HCT116 (cell line): ENCODE measurements at regions not wholly inside any gene's neighbourhood (a gene's known extent, or its start where the extent isn't known, plus 50 kb on each side); places are given as distances from the start of the nearest gene placed in this dataset.

Experiments used
- ATAC-seq: fragments of 200-7000 bp; cut with Tn5 transposase; 2 replicates; pipeline ENCODE4 v1.9.1; 2020; ENCODE audit warnings: mild to moderate bottlenecking, moderate library complexity
- BruUV-seq: library from RNA; stranded (reverse); fragments of 400-500 nt; replicated peaks from 2 replicates; lab custom pipeline; 2021; lab: Mats Ljungman, UMichigan
- CTCF ChIA-PET: fragments of 300-600 bp; sonication (Branson Sonifier 250); formaldehyde crosslinking; loops from one replicate; lab custom pipeline; 2021; ENCODE audit warnings: antibody characterized with exemption; lab: Charles Lee
- POLR2A ChIA-PET: fragments of 300-600, 350-600 bp; sonication (Branson Sonifier 250); formaldehyde crosslinking; loops from one replicate; lab custom pipeline; 2021; ENCODE audit warnings: antibody characterized with exemption; lab: Charles Lee
- RAD21 ChIA-PET, 2 experiments: fragments of 300-600 bp; sonication (Branson Sonifier 250); formaldehyde crosslinking; loops; one replicate each; lab custom pipeline; 2023; ENCODE audit warnings: low total read pairs in 2 of 2; ENCODE audit not compliant: uncharacterized antibody in 2 of 2, unreplicated experiment in 2 of 2, low non-redundant PET in 1 of 2; lab: Charles Lee
- DNase-seq: peaks from one replicate; pipeline ENCODE4 v3.0.0-alpha.2; 2010; ENCODE audit warnings: low read depth, low spot score
- H2AFZ ChIP-seq: fragments of 200-600 bp; shearing (Covaris generic), sonication (generic); 2 replicates; pipeline ENCODE4 v1.6.1; 2017; ENCODE audit warnings: low read depth, mixed run types, mixed read lengths, antibody characterized with exemption, low read length; ENCODE audit not compliant: poor library complexity, severe bottlenecking
- H3K27ac ChIP-seq: 2 replicates; pipeline ENCODE4 v1.5.1; 2012; ENCODE audit warnings: low read depth, low read length
- H3K27me3 ChIP-seq: fragments of 200-600 bp; sonication (generic); 2 replicates; pipeline ENCODE4 v1.6.1; 2016; ENCODE audit warnings: mixed run types, low read length, mixed read lengths; ENCODE audit not compliant: insufficient read depth
- H3K36me3 ChIP-seq, 2 experiments: fragments of 200-500 bp in 1 of 2; fragments of 200-600 bp in 1 of 2; sonication (Bioruptor generic) in 1 of 2; sonication (generic) in 1 of 2; 2 replicates each; pipeline versions ENCODE4 v1.5.1 to v1.6.1; 2014 to 2016; ENCODE audit warnings: low read length in 2 of 2, inconsistent platforms in 1 of 2, mixed read lengths in 1 of 2, mixed run types in 1 of 2; ENCODE audit not compliant: insufficient read depth in 2 of 2, control insufficient read depth in 1 of 2
- H3K4me1 ChIP-seq, 2 experiments: fragments of 200-600 bp in 1 of 2; sonication (generic) in 1 of 2; 2 replicates each; pipeline versions ENCODE4 v1.5.1 to v1.6.1; 2012 to 2017; ENCODE audit warnings: low read length in 2 of 2, inconsistent platforms in 1 of 2, mild to moderate bottlenecking in 1 of 2, mixed read lengths in 1 of 2, mixed run types in 1 of 2, moderate library complexity in 1 of 2; ENCODE audit not compliant: insufficient read depth in 2 of 2, control insufficient read depth in 1 of 2
- H3K4me2 ChIP-seq: fragments of 200-600 bp; sonication (generic); 2 replicates; pipeline ENCODE4 v1.6.1; 2017; ENCODE audit warnings: mixed run types, low read length, mixed read lengths
- H3K4me3 ChIP-seq, 2 experiments: fragments of 200-600 bp in 1 of 2; sonication (generic) in 1 of 2; replicated peaks in 1 of 2; 2 replicates each; pipeline ENCODE4 v1.5.1; 2011 to 2016; ENCODE audit warnings: low read length in 2 of 2, control low read depth in 1 of 2, low read depth in 1 of 2, mild to moderate bottlenecking in 1 of 2, mixed read lengths in 1 of 2, mixed run types in 1 of 2
- H3K79me2 ChIP-seq: fragments of 200-600 bp; sonication (generic); 2 replicates; pipeline ENCODE4 v1.6.1; 2017; ENCODE audit warnings: mild to moderate bottlenecking, mixed run types, low read length, moderate library complexity, mixed read lengths; ENCODE audit not compliant: insufficient read depth
- H3K9ac ChIP-seq: fragments of 200-600 bp; sonication (generic); 2 replicates; pipeline ENCODE4 v1.6.1; 2016; ENCODE audit warnings: low read length, mixed read lengths
- H3K9me2 ChIP-seq: fragments of 200-600 bp; sonication (generic), shearing (Covaris generic); 2 replicates; pipeline ENCODE4 v1.6.1; 2017; ENCODE audit warnings: mixed run types, mild to moderate bottlenecking, moderate library complexity; ENCODE audit not compliant: insufficient read depth
- H3K9me3 ChIP-seq, 2 experiments: fragments of 200-500 bp in 1 of 2; fragments of 200-600 bp in 1 of 2; sonication (Bioruptor generic) in 1 of 2; sonication (generic) in 1 of 2; 2 replicates each; pipeline ENCODE4 v1.6.1; 2014 to 2017; ENCODE audit warnings: low read length in 2 of 2, mixed read lengths in 2 of 2, inconsistent platforms in 1 of 2, low read depth in 1 of 2, mild to moderate bottlenecking in 1 of 2, mixed run types in 1 of 2, moderate library complexity in 1 of 2; ENCODE audit not compliant: control insufficient read depth in 1 of 2, insufficient read depth in 1 of 2
- H4K20me1 ChIP-seq: fragments of 200-600 bp; sonication (generic), shearing (Covaris generic); 2 replicates; pipeline ENCODE4 v1.6.1; 2017; ENCODE audit warnings: mixed run types, mild to moderate bottlenecking, moderate library complexity; ENCODE audit not compliant: insufficient read depth
- CBX3 ChIP-seq: IDR thresholded peaks from 2 replicates; pipeline ENCODE4 v1.6.1; 2012; ENCODE audit warnings: low read depth
- CEBPB ChIP-seq: IDR thresholded peaks from 2 replicates; pipeline ENCODE4 v1.6.1; 2012; ENCODE audit warnings: low read depth
- EZH2 ChIP-seq: fragments of 200-600 bp; sonication (generic); IDR thresholded peaks from 2 replicates; pipeline ENCODE4 v1.6.1; 2017; ENCODE audit warnings: antibody characterized with exemption, mixed run types
- SP1 ChIP-seq: IDR thresholded peaks from 2 replicates; pipeline ENCODE4 v1.6.1; 2012; ENCODE audit warnings: low read depth
- ZNF274 ChIP-seq: fragments of 200-500 bp; sonication (Bioruptor generic); IDR thresholded peaks from 2 replicates; pipeline ENCODE4 v1.6.1; 2014; ENCODE audit warnings: mild to moderate bottlenecking, low read depth, low read length, inconsistent platforms
- intact Hi-C: fragments of 100-400 bp; cut with micrococcal nuclease; formaldehyde crosslinking; loops from 2 replicates; pipeline ENCODE4 v1.10.0; 2022
- TF ChIP-seq, protein P1 (sequence below): IDR thresholded peaks from 2 replicates; pipeline ENCODE4 v1.6.1; 2011; ENCODE audit warnings: mild to moderate bottlenecking, low read length, moderate library complexity; ENCODE audit not compliant: insufficient replicate concordance; ENCODE audit errors: extremely low read depth
- TF ChIP-seq, protein P2 (sequence below): IDR thresholded peaks from 2 replicates; pipeline ENCODE4 v1.6.1; 2012; ENCODE audit warnings: low read depth
- TF ChIP-seq, protein P3 (sequence below): IDR thresholded peaks from 2 replicates; pipeline ENCODE4 v1.6.1; 2012

DNA sequence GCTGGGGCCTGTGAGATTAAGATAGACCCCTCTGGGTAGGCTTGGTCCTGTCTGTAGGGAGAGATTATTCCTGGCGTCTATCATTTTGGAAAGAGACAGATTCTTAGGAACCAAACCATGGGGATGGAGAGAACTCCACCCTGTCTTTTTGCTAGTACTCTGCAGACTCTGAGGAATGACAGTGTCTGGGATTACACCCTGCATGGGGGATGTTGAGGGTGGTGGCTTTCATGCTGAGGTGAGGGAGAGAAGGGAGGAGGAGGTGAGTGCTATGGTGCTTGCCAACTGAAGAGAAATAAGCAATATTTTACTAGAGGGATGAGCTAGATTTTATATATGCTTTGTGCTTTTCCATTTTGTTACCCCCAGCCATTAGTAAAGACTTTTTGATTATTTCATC lies 74.5 kb upstream of the PCDH8 start:
- no TSS peak for BruUV-seq
- no peak overlapping the region for H3K9ac ChIP-seq
- H3K4me3 ChIP-seq, result no peak overlapping the region
- H3K79me2 ChIP-seq, result no peaks in the 10 kb centered on the region
- ChIA-PET CTCF (no interaction called here), POLR2A (no interaction called here), RAD21 (no interaction called here)
- no peaks in the 10 kb centered on the region for H3K9me2 ChIP-seq
- H3K9me3 ChIP-seq, result no peaks in the 10 kb centered on the region
- no peak for DNase-seq
- H3K4me2 ChIP-seq, result no peak overlapping the region
- intact Hi-C loops, result no loop called here
- no peaks in the 10 kb centered on the region for H3K4me1 ChIP-seq
- no peaks in the 10 kb centered on the region for H4K20me1 ChIP-seq
- H2AFZ ChIP-seq, result no peak overlapping the region
- H3K27me3 ChIP-seq, result peaks cover 18% of the 10 kb centered on the region
- TF ChIP-seq, protein P1, sequence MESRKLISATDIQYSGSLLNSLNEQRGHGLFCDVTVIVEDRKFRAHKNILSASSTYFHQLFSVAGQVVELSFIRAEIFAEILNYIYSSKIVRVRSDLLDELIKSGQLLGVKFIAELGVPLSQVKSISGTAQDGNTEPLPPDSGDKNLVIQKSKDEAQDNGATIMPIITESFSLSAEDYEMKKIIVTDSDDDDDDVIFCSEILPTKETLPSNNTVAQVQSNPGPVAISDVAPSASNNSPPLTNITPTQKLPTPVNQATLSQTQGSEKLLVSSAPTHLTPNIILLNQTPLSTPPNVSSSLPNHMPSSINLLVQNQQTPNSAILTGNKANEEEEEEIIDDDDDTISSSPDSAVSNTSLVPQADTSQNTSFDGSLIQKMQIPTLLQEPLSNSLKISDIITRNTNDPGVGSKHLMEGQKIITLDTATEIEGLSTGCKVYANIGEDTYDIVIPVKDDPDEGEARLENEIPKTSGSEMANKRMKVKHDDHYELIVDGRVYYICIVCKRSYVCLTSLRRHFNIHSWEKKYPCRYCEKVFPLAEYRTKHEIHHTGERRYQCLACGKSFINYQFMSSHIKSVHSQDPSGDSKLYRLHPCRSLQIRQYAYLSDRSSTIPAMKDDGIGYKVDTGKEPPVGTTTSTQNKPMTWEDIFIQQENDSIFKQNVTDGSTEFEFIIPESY, result no peak
- TF ChIP-seq, protein P2, sequence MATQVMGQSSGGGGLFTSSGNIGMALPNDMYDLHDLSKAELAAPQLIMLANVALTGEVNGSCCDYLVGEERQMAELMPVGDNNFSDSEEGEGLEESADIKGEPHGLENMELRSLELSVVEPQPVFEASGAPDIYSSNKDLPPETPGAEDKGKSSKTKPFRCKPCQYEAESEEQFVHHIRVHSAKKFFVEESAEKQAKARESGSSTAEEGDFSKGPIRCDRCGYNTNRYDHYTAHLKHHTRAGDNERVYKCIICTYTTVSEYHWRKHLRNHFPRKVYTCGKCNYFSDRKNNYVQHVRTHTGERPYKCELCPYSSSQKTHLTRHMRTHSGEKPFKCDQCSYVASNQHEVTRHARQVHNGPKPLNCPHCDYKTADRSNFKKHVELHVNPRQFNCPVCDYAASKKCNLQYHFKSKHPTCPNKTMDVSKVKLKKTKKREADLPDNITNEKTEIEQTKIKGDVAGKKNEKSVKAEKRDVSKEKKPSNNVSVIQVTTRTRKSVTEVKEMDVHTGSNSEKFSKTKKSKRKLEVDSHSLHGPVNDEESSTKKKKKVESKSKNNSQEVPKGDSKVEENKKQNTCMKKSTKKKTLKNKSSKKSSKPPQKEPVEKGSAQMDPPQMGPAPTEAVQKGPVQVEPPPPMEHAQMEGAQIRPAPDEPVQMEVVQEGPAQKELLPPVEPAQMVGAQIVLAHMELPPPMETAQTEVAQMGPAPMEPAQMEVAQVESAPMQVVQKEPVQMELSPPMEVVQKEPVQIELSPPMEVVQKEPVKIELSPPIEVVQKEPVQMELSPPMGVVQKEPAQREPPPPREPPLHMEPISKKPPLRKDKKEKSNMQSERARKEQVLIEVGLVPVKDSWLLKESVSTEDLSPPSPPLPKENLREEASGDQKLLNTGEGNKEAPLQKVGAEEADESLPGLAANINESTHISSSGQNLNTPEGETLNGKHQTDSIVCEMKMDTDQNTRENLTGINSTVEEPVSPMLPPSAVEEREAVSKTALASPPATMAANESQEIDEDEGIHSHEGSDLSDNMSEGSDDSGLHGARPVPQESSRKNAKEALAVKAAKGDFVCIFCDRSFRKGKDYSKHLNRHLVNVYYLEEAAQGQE, result no peak
- TF ChIP-seq SP1, result no peak
- TF ChIP-seq CEBPB, result no peak
- no peak for TF ChIP-seq CBX3
- TF ChIP-seq, protein P3, sequence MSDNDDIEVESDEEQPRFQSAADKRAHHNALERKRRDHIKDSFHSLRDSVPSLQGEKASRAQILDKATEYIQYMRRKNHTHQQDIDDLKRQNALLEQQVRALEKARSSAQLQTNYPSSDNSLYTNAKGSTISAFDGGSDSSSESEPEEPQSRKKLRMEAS, result no peak
- no peak for TF ChIP-seq EZH2
- no peak for TF ChIP-seq ZNF274
- no peak for ATAC-seq
- H3K36me3 ChIP-seq, result no peaks in the 10 kb centered on the region
- H3K27ac ChIP-seq, result no peak overlapping the region
